ENCODE measurements at regions not wholly inside any gene's neighbourhood (a gene's known extent, or its start where the extent isn't known, plus 50 kb on each side); places are given as distances from the start of the nearest gene placed in this dataset.

- ChIA-PET CTCF (no interaction called here), POLR2A (interaction anchor here (0.6 to 1.4 kb wide), 2 partner anchors 28 to 603 kb away, joined by 3 read pairs; no protein-coding TSS in a partner anchor)
- Mint-ChIP-seq H3K36me3 (ENCODE audit: insufficient read depth, unreplicated experiment) (no peaks in the 10 kb centered on the region), H3K4me1 (ENCODE audit: insufficient read depth, unreplicated experiment) (peaks cover 8% of the 10 kb centered on the region), H3K27me3 (ENCODE audit: insufficient read depth, unreplicated experiment) (peaks cover 60% of the 10 kb centered on the region), H3K27ac (ENCODE audit: low read depth, unreplicated experiment) (no peak overlapping the region), H3K9me3 (ENCODE audit: unreplicated experiment) (peaks cover 12% of the 10 kb centered on the region), H3K4me3 (ENCODE audit: unreplicated experiment) (no peak overlapping the region)
- no TSS peak for BruUV-seq (replicated peaks)
- TF ChIP-seq, protein P1, sequence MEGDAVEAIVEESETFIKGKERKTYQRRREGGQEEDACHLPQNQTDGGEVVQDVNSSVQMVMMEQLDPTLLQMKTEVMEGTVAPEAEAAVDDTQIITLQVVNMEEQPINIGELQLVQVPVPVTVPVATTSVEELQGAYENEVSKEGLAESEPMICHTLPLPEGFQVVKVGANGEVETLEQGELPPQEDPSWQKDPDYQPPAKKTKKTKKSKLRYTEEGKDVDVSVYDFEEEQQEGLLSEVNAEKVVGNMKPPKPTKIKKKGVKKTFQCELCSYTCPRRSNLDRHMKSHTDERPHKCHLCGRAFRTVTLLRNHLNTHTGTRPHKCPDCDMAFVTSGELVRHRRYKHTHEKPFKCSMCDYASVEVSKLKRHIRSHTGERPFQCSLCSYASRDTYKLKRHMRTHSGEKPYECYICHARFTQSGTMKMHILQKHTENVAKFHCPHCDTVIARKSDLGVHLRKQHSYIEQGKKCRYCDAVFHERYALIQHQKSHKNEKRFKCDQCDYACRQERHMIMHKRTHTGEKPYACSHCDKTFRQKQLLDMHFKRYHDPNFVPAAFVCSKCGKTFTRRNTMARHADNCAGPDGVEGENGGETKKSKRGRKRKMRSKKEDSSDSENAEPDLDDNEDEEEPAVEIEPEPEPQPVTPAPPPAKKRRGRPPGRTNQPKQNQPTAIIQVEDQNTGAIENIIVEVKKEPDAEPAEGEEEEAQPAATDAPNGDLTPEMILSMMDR (IDR thresholded peaks at IDR 0.05; ENCODE audit: unreplicated experiment) = no peak
- DNase-seq (ENCODE audit: unreplicated experiment) = no peak
- intact Hi-C loops (cut with micrococcal nuclease) = no loop called here
These were observed 83.8 kb downstream of the LUZP4 start for GRCh38 chrX:115373308-115373707.

GRCh38 chrX:115378471-115378870 lies 89.0 kb downstream of the LUZP4 start:
- H3K4me3 Mint-ChIP-seq (ENCODE audit: unreplicated experiment) = no peak overlapping the region
- ChIA-PET POLR2A (no interaction called here), CTCF (no interaction called here)
- BruUV-seq (replicated peaks) = no TSS peak
- H3K9me3 Mint-ChIP-seq (ENCODE audit: unreplicated experiment) = peaks cover 12% of the 10 kb centered on the region
- H3K4me1 Mint-ChIP-seq (ENCODE audit: insufficient read depth, unreplicated experiment) = no peaks in the 10 kb centered on the region
- H3K27me3 Mint-ChIP-seq (ENCODE audit: insufficient read depth, unreplicated experiment) = peaks cover 71% of the 10 kb centered on the region
- intact Hi-C loops (cut with micrococcal nuclease) = no loop called here
- TF ChIP-seq, protein P1 (IDR thresholded peaks at IDR 0.05; ENCODE audit: unreplicated experiment) = no peak
- H3K36me3 Mint-ChIP-seq (ENCODE audit: insufficient read depth, unreplicated experiment) = no peaks in the 10 kb centered on the region
- DNase-seq (ENCODE audit: unreplicated experiment) = peak; percentile 19
- H3K27ac Mint-ChIP-seq (ENCODE audit: low read depth, unreplicated experiment) = no peak overlapping the region

DNA sequence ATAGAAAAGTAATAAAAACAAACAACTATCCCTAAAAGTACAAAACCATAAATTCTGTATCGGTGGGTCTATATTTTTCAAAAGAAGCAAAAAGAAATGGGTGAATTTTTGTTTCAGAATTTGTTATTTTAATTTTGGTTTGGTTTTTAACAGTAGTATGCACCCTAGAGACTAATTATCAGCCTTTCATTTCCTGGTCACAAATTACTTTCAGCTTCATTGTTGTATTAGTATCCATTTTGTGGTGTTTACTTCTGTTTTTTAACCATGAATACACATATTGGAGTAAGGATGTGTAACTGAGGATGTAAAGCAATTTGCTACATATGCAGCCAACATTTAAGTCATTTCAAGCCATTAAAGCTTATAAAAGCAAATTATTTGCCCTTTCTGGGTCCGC lies 97.8 kb downstream of the LUZP4 start:
- TF ChIP-seq, protein P1 (IDR thresholded peaks at IDR 0.05; ENCODE audit: unreplicated experiment) = no peak
- no peak overlapping the region for H3K27ac Mint-ChIP-seq (ENCODE audit: low read depth, unreplicated experiment)
- H3K4me1 Mint-ChIP-seq (ENCODE audit: insufficient read depth, unreplicated experiment) = no peaks in the 10 kb centered on the region
- H3K36me3 Mint-ChIP-seq (ENCODE audit: insufficient read depth, unreplicated experiment) = no peaks in the 10 kb centered on the region
- ChIA-PET CTCF (no interaction called here), POLR2A (no interaction called here)
- no peak overlapping the region for H3K4me3 Mint-ChIP-seq (ENCODE audit: unreplicated experiment)
- peaks cover 68% of the 10 kb centered on the region for H3K27me3 Mint-ChIP-seq (ENCODE audit: insufficient read depth, unreplicated experiment)
- no peak for DNase-seq (ENCODE audit: unreplicated experiment)
- no TSS peak for BruUV-seq (replicated peaks)
- intact Hi-C loops (cut with micrococcal nuclease) = no loop called here
- H3K9me3 Mint-ChIP-seq (ENCODE audit: unreplicated experiment) = no peaks in the 10 kb centered on the region

DNA sequence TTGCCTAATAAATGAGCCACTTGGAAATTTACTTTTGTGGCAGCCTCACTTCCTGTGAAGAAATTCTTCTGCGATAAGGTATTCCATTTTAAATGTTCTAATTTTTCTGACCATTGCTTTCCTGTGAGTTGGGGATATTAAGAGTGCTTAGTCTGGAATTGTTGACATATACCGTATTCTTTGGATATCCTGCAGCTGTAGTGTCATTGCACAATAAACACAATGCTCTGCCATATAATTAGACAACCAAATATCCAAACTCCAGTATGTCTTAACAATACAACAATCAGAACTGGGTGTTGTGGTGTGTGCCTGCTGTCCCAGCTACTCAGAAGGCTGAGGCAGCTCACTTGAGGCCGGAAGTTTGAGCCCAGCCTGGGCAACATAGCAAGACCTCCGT lies 99.4 kb downstream of the LUZP4 start:
- TF ChIP-seq, protein P1 (IDR thresholded peaks at IDR 0.05; ENCODE audit: unreplicated experiment) = no peak
- no peak for DNase-seq (ENCODE audit: unreplicated experiment)
- H3K4me1 Mint-ChIP-seq (ENCODE audit: insufficient read depth, unreplicated experiment) = peaks cover 6% of the 10 kb centered on the region
- POLR2A ChIA-PET = interaction anchor here (0.6 kb wide), 1 partner anchor 111 kb away, joined by 4 read pairs; no protein-coding TSS in a partner anchor
- H3K27ac Mint-ChIP-seq (ENCODE audit: low read depth, unreplicated experiment) = no peak overlapping the region
- no peaks in the 10 kb centered on the region for H3K36me3 Mint-ChIP-seq (ENCODE audit: insufficient read depth, unreplicated experiment)
- H3K4me3 Mint-ChIP-seq (ENCODE audit: unreplicated experiment) = no peak overlapping the region
- no peaks in the 10 kb centered on the region for H3K9me3 Mint-ChIP-seq (ENCODE audit: unreplicated experiment)
- CTCF ChIA-PET = no interaction called here
- peaks cover 69% of the 10 kb centered on the region for H3K27me3 Mint-ChIP-seq (ENCODE audit: insufficient read depth, unreplicated experiment)
- intact Hi-C loops (cut with micrococcal nuclease) = no loop called here
- BruUV-seq (replicated peaks) = no TSS peak
